HCT116 (cell line): ENCODE measurements at regions not wholly inside any gene's neighbourhood (a gene's known extent, or its start where the extent isn't known, plus 50 kb on each side); places are given as distances from the start of the nearest gene placed in this dataset.

ENCODE experiments used
- ATF3 ChIP-seq: IDR thresholded peaks from 2 replicates; pipeline ENCODE4 v1.6.1; 2012
- CBX3 ChIP-seq: IDR thresholded peaks from 2 replicates; pipeline ENCODE4 v1.6.1; 2012; ENCODE audit warnings: low read depth
- CTCF ChIP-seq, 3 experiments: fragments of 200-600 bp in 1 of 3; sonication (generic) in 1 of 3; IDR thresholded peaks in 2 of 3; conservative IDR thresholded peaks in 1 of 3; 2 replicates each; pipeline ENCODE4 v1.5.1; 2012 to 2017; ENCODE audit warnings: low read depth in 2 of 3, low read length in 2 of 3, antibody characterized with exemption in 1 of 3, borderline replicate concordance in 1 of 3, control low read depth in 1 of 3, mild to moderate bottlenecking in 1 of 3, mixed read lengths in 1 of 3, mixed run types in 1 of 3, moderate library complexity in 1 of 3; ENCODE audit not compliant: insufficient read depth in 1 of 3
- EZH2 ChIP-seq: fragments of 200-600 bp; sonication (generic); IDR thresholded peaks from 2 replicates; pipeline ENCODE4 v1.6.1; 2017; ENCODE audit warnings: antibody characterized with exemption, mixed run types
- EZH2phosphoT487 ChIP-seq: fragments of 200-600 bp; IDR thresholded peaks from 2 replicates; pipeline ENCODE4 v1.6.1; 2018; ENCODE audit warnings: antibody characterized with exemption, borderline replicate concordance
- POLR2A ChIP-seq: IDR thresholded peaks from 2 replicates; pipeline ENCODE4 v1.7.0; 2011; ENCODE audit warnings: borderline replicate concordance; ENCODE audit not compliant: insufficient read depth, insufficient read length; ENCODE audit errors: extremely low read depth
- ZNF274 ChIP-seq: fragments of 200-500 bp; sonication (Bioruptor generic); IDR thresholded peaks from 2 replicates; pipeline ENCODE4 v1.6.1; 2014; ENCODE audit warnings: mild to moderate bottlenecking, low read depth, low read length, inconsistent platforms
- TF ChIP-seq, protein P1 (sequence below): IDR thresholded peaks from 2 replicates; pipeline ENCODE4 v1.6.1; 2012; ENCODE audit warnings: low read depth

GRCh38 chr3:87329065-87329464, 52.7 kb upstream of the POU1F1 start:
- TF ChIP-seq CBX3 (no peak), CTCF (IDR thresholded peaks at IDR 0.05 in 2 of 3, conservative IDR thresholded peaks at IDR 0.05 in 1 of 3; ENCODE audit: borderline replicate concordance in 1 of 3, insufficient read depth in 1 of 3, low read depth in 2 of 3, low read length in 2 of 3) (no peak), EZH2phosphoT487 (no peak), POLR2A (no peak), ZNF274 (no peak), EZH2 (no peak), ATF3 (no peak)
- TF ChIP-seq, protein P1, sequence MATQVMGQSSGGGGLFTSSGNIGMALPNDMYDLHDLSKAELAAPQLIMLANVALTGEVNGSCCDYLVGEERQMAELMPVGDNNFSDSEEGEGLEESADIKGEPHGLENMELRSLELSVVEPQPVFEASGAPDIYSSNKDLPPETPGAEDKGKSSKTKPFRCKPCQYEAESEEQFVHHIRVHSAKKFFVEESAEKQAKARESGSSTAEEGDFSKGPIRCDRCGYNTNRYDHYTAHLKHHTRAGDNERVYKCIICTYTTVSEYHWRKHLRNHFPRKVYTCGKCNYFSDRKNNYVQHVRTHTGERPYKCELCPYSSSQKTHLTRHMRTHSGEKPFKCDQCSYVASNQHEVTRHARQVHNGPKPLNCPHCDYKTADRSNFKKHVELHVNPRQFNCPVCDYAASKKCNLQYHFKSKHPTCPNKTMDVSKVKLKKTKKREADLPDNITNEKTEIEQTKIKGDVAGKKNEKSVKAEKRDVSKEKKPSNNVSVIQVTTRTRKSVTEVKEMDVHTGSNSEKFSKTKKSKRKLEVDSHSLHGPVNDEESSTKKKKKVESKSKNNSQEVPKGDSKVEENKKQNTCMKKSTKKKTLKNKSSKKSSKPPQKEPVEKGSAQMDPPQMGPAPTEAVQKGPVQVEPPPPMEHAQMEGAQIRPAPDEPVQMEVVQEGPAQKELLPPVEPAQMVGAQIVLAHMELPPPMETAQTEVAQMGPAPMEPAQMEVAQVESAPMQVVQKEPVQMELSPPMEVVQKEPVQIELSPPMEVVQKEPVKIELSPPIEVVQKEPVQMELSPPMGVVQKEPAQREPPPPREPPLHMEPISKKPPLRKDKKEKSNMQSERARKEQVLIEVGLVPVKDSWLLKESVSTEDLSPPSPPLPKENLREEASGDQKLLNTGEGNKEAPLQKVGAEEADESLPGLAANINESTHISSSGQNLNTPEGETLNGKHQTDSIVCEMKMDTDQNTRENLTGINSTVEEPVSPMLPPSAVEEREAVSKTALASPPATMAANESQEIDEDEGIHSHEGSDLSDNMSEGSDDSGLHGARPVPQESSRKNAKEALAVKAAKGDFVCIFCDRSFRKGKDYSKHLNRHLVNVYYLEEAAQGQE, result no peak
